Tibial nerve (tissue), 4 donors: ENCODE measurements at regions not wholly inside any gene's neighbourhood (a gene's known extent, or its start where the extent isn't known, plus 50 kb on each side); places are given as distances from the start of the nearest gene placed in this dataset.

Source experiments
- DNase-seq, 2 donors: peaks; one replicate each; pipeline ENCODE4 v3.0.0-alpha.2; 2019; ENCODE audit warnings: low spot score in 2 of 2
- H3K27ac ChIP-seq, 4 donors: fragments of 200-600 bp; sonication (generic) in 3 of 4; one replicate each; pipeline ENCODE4 v1.5.1; 2017 to 2019; ENCODE audit warnings: mild to moderate bottlenecking in 1 of 4
- H3K27me3 ChIP-seq, 2 donors: fragments of 200-600 bp; sonication (generic) in 1 of 2; one replicate each; pipeline versions ENCODE4 v1.5.1 to v1.6.0; 2017 to 2019
- H3K36me3 ChIP-seq, 3 donors: fragments of 200-600 bp; sonication (generic); one replicate each; pipeline ENCODE4 v1.5.1; 2018 to 2019
- H3K4me1 ChIP-seq, 4 donors: fragments of 200-600 bp; sonication (generic) in 3 of 4; one replicate each; pipeline ENCODE4 v1.5.1; 2017 to 2019
- H3K4me3 ChIP-seq, 4 donors: fragments of 200-600 bp; sonication (generic) in 3 of 4; one replicate each; pipeline ENCODE4 v1.5.1; 2017 to 2019; ENCODE audit warnings: mild to moderate bottlenecking in 1 of 4, moderate library complexity in 1 of 4
- H3K9me3 ChIP-seq, 4 donors: fragments of 200-600 bp; sonication (generic) in 3 of 4; one replicate each; pipeline ENCODE4 v1.5.1; 2017 to 2019
- EP300 ChIP-seq, 2 donors: sonication (generic); formaldehyde crosslinking; IDR thresholded peaks; one replicate each; pipeline ENCODE4 v1.6.1; 2017; ENCODE audit warnings: antibody characterized with exemption in 2 of 2, mild to moderate bottlenecking in 1 of 2
- POLR2A ChIP-seq, 2 donors: fragments of 450-650 bp; IDR thresholded peaks; one replicate each; pipeline ENCODE4 v1.6.1; 2017; ENCODE audit warnings: antibody characterized with exemption in 2 of 2, mild to moderate bottlenecking in 2 of 2, moderate library complexity in 2 of 2
- WGBS, 2 donors: methylation state at CpG; one replicate each; pipeline ENCODE4 v1.1.5; 2018; 5-methylcytosine and 5-hydroxymethylcytosine counted together
- TF ChIP-seq, protein P1 (sequence below), 5 experiments: fragments of 200-600 bp in 3 of 5; fragments of 450-650 bp in 2 of 5; sonication (generic) in 3 of 5; IDR thresholded peaks; one replicate each; pipeline ENCODE4 v1.5.1; 2016 to 2019; ENCODE audit warnings: antibody characterized with exemption in 5 of 5, mild to moderate bottlenecking in 3 of 5, moderate library complexity in 2 of 5

DNA sequence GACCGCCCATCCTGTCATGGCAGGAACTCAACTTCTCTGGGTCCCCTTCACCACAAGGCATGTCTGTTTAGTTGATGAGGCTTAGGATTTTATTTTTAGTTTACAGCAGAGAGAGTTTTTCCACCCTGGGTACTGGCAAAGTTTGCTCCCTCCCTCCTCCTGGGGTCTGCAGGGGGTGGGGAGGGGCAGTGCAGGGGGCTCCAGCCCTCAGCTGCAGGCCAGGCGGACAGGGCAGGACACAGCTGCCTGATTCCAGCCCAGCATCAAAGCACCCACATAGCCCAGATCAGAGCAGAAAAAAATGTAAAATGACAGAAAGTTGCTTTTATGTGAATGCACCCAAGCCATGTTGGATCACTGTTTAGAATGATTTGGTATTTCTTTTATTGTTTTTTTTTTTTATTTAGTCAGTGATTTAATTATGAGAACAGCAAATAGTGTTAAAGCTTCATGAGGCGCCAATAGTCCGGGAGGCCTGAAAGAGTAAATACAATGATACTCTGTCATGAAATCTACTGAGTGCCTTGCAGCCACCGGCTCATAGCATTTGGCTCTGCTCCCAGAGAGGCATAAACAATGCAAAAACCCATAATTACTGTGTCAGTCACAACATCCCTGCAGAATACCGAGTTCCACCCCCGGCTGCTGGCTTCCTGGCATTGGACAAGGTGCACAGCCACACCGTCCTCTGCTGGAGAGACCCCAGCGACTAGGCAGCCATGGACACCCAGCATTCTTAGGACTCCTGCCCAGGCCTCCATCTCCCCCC, 923.5 kb downstream of the UQCRFS1 start:
- 17 to 35% methylated on average over 9 of the region's 9 CpGs for WGBS, 2 donors
- no peak overlapping the region for H3K4me3 ChIP-seq
- H3K4me1 ChIP-seq = peaks cover 0 to 18% (median 9%) of the 10 kb centered on the region in 4 donors
- H3K9me3 ChIP-seq = no peaks in the 10 kb centered on the region
- TF ChIP-seq POLR2A (IDR thresholded peaks at IDR 0.05) = no peak
- TF ChIP-seq, protein P1, sequence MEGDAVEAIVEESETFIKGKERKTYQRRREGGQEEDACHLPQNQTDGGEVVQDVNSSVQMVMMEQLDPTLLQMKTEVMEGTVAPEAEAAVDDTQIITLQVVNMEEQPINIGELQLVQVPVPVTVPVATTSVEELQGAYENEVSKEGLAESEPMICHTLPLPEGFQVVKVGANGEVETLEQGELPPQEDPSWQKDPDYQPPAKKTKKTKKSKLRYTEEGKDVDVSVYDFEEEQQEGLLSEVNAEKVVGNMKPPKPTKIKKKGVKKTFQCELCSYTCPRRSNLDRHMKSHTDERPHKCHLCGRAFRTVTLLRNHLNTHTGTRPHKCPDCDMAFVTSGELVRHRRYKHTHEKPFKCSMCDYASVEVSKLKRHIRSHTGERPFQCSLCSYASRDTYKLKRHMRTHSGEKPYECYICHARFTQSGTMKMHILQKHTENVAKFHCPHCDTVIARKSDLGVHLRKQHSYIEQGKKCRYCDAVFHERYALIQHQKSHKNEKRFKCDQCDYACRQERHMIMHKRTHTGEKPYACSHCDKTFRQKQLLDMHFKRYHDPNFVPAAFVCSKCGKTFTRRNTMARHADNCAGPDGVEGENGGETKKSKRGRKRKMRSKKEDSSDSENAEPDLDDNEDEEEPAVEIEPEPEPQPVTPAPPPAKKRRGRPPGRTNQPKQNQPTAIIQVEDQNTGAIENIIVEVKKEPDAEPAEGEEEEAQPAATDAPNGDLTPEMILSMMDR (IDR thresholded peaks at IDR 0.05) = no peak
- TF ChIP-seq EP300 (IDR thresholded peaks at IDR 0.05) = no peak
- H3K36me3 ChIP-seq = no peaks in the 10 kb centered on the region
- H3K27me3 ChIP-seq = no peaks in the 10 kb centered on the region
- DNase-seq = no peak
- H3K27ac ChIP-seq = peak overlapping the region in 2 of 4 donors; percentile 76 to 85

- H3K27me3 ChIP-seq = no peaks in the 10 kb centered on the region
- 49 to 59% methylated on average over 5 of the region's 5 CpGs for WGBS, 2 donors
- H3K27ac ChIP-seq = peak overlapping the region in 2 of 4 donors; percentile 76 to 85
- TF ChIP-seq, protein P1 (IDR thresholded peaks at IDR 0.05) = no peak
- TF ChIP-seq EP300 (IDR thresholded peaks at IDR 0.05) = no peak
- no peak for TF ChIP-seq POLR2A (IDR thresholded peaks at IDR 0.05)
- DNase-seq = no peak
- no peaks in the 10 kb centered on the region for H3K36me3 ChIP-seq
- H3K9me3 ChIP-seq = no peaks in the 10 kb centered on the region
- no peak overlapping the region for H3K4me3 ChIP-seq
- H3K4me1 ChIP-seq = peaks cover 0 to 18% (median 9%) of the 10 kb centered on the region in 4 donors
Observed at GRCh38 chr19:28288572-28289264, 924.2 kb downstream of the UQCRFS1 start.

DNA sequence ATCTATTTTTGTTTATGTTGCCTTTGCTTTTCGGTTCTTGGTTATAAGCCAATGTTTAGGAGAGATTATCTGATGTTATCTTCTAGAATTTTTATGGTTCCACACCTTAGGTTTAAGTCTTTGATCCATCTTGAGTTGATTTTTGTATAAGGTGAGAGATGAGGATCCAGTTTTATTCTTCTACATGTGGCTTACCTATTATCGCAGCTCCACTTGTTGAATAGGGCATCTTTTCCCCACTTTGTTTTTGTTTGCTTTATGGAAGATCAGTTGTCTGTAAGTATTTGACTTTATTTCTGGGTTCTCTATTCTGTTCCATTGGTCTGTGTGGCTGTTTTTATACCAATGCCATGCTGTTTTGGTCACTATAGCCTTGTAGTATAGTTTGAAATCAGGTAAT, 927.0 kb downstream of the UQCRFS1 start:
- no peak for DNase-seq
- WGBS, 2 donors = 88 to 93% methylated on average over 2 of the region's 2 CpGs

GRCh38 chr19:28285078-28285477, 927.9 kb downstream of the UQCRFS1 start:
- Histone ChIP-seq H3K27me3 (no peaks in the 10 kb centered on the region), H3K9me3 (no peaks in the 10 kb centered on the region), H3K27ac (no peak overlapping the region), H3K4me1 (peaks cover 0 to 17% (median 8%) of the 10 kb centered on the region in 4 donors), H3K36me3 (no peaks in the 10 kb centered on the region), H3K4me3 (no peak overlapping the region)
- no peak for DNase-seq
- TF ChIP-seq EP300 (IDR thresholded peaks at IDR 0.05) (no peak), POLR2A (IDR thresholded peaks at IDR 0.05) (no peak)
- TF ChIP-seq, protein P1 (IDR thresholded peaks at IDR 0.05) = no peak

More for the DNA sequence above, 927.0 kb downstream of the UQCRFS1 start:
- Histone ChIP-seq H3K36me3 (no peaks in the 10 kb centered on the region), H3K4me1 (peaks cover 0 to 18% (median 9%) of the 10 kb centered on the region in 4 donors), H3K27me3 (no peaks in the 10 kb centered on the region), H3K4me3 (no peak overlapping the region), H3K27ac (no peak overlapping the region), H3K9me3 (no peaks in the 10 kb centered on the region)
- TF ChIP-seq POLR2A (IDR thresholded peaks at IDR 0.05) = no peak
- TF ChIP-seq EP300 (IDR thresholded peaks at IDR 0.05) = no peak
- TF ChIP-seq, protein P1 (IDR thresholded peaks at IDR 0.05) = no peak

DNA sequence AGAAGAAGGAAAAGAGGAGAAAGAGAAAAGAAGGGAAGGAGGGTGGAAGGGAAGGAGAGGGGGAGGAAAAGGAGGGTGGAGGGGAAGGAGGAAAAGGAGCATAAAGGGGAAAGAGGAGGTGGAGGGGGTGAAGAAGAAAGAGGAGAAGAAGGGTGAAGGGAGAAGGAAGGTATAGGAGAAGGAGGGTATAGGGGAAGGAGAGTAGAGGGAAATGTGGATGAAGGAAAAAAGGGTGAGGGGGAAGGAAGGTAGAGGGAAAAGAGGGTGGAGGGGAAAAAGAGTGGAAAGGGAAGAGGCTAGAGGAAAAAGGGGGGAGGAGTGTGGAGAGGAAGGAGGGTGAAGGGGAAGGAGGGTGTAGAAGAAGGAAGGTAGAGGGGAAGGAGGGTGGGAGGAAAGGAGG, 928.6 kb downstream of the UQCRFS1 start:
- TF ChIP-seq EP300 (IDR thresholded peaks at IDR 0.05) = no peak
- Histone ChIP-seq H3K4me3 (no peak overlapping the region), H3K4me1 (peaks cover 0 to 11% (median 6%) of the 10 kb centered on the region in 4 donors), H3K27ac (no peak overlapping the region), H3K9me3 (no peaks in the 10 kb centered on the region), H3K36me3 (no peaks in the 10 kb centered on the region), H3K27me3 (no peaks in the 10 kb centered on the region)
- DNase-seq = no peak
